ENCODE measurements at regions not wholly inside any gene's neighbourhood (a gene's known extent, or its start where the extent isn't known, plus 50 kb on each side); places are given as distances from the start of the nearest gene placed in this dataset.

DNA sequence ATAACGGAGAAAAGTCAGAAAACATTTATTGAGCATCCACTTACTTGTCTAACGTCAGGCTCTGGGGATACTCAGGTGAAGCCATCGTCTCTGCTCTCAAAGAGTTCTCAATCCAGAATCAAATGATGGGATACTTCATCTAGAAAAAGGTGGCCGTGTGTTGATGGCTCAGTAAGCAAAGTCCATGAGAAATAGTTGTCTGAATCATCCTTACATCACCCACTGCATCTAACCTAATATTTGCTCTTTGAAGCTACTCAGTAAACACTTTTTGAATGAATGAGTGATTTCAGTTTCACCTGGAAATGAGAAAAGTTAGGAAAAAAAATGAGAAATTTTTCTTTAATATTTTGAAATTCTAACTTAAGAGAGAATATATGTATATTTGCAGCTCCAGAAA is 155.3 kb upstream of the PKN2 start:
- H3K4me3 ChIP-seq (ENCODE audit: low read depth, low read length) = no peak overlapping the region
- TF ChIP-seq, protein P1, sequence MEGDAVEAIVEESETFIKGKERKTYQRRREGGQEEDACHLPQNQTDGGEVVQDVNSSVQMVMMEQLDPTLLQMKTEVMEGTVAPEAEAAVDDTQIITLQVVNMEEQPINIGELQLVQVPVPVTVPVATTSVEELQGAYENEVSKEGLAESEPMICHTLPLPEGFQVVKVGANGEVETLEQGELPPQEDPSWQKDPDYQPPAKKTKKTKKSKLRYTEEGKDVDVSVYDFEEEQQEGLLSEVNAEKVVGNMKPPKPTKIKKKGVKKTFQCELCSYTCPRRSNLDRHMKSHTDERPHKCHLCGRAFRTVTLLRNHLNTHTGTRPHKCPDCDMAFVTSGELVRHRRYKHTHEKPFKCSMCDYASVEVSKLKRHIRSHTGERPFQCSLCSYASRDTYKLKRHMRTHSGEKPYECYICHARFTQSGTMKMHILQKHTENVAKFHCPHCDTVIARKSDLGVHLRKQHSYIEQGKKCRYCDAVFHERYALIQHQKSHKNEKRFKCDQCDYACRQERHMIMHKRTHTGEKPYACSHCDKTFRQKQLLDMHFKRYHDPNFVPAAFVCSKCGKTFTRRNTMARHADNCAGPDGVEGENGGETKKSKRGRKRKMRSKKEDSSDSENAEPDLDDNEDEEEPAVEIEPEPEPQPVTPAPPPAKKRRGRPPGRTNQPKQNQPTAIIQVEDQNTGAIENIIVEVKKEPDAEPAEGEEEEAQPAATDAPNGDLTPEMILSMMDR (conservative IDR thresholded peaks at IDR 0.05; ENCODE audit: low read depth, low read length) = no peak
- DNase-seq (ENCODE audit: low read depth) = no peak

DNA sequence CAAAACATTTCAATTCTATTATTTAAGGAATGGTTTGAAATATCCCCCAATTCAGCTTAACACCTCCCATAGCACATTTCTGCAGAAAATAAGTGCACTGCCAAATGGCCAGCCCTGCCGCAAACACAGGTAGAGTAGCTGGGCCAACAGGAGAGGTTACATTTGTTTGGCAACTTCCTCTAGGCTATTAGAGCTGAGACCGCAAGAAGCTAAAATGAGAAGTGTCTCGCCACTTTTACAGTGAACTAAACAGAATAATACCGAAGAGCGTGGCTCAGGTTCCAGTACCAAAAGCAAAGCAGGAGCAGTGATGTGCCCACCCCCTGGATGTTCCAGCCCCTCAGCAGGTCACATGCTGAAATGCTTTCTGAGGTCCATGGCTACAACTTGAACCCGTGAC is 154.5 kb upstream of the PKN2 start:
- H3K4me3 ChIP-seq (ENCODE audit: low read depth, low read length) = no peak overlapping the region
- TF ChIP-seq, protein P1 (conservative IDR thresholded peaks at IDR 0.05; ENCODE audit: low read depth, low read length) = no peak
- no peak for DNase-seq (ENCODE audit: low read depth)

DNA sequence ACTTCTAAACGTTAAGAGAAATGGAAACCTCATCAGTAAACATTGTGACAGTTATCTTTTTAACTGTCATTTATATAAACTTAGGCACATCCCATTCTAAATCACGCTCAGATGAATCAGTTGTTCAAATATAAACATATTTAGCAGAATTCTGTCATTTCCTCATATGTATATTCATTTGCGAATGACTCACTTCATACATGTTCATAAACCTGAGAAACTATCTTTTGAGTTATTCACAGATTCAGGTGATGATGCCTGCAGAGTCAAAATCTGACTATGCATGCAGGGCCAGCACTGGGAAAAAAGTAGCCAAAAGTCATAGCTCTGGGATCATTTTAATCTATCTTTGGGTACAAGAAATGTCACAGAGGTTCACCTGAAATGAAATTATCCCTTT is 153.8 kb upstream of the PKN2 start:
- TF ChIP-seq, protein P1 (conservative IDR thresholded peaks at IDR 0.05; ENCODE audit: low read depth, low read length) = no peak
- no peak overlapping the region for H3K4me3 ChIP-seq (ENCODE audit: low read depth, low read length)
- DNase-seq (ENCODE audit: low read depth) = no peak

DNA sequence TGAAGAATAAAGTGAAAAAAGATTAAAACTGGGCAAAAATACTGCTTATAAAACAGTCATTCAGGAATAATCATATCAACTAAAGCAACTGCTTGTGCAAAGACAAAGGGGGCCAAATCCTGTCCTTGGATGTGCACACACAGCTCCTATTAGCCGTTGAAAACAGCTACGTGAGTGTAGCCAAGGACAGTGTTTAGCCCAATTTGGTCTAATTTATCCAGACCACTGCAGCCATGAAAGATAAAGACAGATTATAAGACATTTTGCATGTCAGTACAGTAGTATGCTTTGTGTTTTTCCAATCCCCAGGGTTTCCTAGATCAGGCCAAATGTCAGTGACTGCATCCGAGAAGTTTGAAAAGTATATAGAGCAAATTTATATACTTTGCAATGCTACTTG is 146.3 kb upstream of the PKN2 start:
- H3K4me3 ChIP-seq (ENCODE audit: low read depth, low read length) = no peak overlapping the region
- no peak for DNase-seq (ENCODE audit: low read depth)
- TF ChIP-seq, protein P1 (conservative IDR thresholded peaks at IDR 0.05; ENCODE audit: low read depth, low read length) = no peak

DNA sequence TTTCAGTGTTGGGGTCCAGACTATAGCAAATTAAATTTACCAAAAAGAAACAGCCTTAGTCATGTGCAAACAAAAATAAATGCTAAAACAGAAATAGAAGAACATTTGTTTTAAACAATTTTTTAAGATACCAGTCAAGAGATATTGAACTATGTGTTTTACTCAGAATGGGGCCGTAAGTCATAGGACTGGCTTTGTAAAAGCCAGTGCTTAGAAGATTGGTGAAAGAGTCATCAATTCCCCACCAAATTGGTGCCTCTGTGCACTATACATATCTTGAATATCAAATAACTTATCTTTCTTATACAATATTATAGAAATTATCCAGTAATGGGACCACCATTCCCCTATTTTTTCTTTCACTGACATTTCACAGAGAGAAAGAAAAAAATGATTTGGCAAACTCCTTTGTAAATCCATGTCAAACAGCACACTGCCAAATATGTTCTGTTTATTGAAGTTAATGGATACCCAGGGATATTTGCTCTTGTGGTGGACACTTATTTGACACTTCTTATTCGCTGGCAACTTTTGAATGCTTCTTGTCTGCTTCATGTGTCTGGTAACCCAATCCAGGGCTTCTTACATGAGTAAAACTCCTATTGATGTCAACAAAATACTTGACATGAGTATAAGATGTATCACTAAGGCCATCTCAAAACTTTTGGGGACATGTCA is 145.7 kb upstream of the PKN2 start:
- no peak overlapping the region for H3K4me3 ChIP-seq (ENCODE audit: low read depth, low read length)
- TF ChIP-seq, protein P1 (conservative IDR thresholded peaks at IDR 0.05; ENCODE audit: low read depth, low read length) = no peak
- no peak for DNase-seq (ENCODE audit: low read depth)

DNA sequence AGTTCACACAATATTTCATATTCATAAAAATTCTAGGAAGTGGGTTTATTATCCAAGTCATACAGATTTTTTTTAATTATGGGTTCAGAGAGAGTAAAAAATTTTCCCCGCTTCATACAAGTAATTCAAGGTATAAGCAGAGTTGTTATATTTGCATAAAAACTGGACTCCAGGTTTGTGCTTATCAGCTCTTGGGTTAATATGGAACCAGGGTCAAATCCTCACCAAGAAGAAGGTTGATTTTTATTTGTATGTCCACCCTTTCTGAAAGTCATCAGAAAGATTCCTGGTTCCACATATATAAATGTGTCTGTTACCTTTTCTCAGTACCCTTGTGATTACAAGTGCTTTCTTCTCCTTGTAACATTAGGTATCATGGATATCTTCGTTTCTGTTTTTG is 143.8 kb upstream of the PKN2 start:
- H3K4me3 ChIP-seq (ENCODE audit: low read depth, low read length) = no peak overlapping the region
- no peak for DNase-seq (ENCODE audit: low read depth)
- TF ChIP-seq, protein P1 (conservative IDR thresholded peaks at IDR 0.05; ENCODE audit: low read depth, low read length) = no peak

DNA sequence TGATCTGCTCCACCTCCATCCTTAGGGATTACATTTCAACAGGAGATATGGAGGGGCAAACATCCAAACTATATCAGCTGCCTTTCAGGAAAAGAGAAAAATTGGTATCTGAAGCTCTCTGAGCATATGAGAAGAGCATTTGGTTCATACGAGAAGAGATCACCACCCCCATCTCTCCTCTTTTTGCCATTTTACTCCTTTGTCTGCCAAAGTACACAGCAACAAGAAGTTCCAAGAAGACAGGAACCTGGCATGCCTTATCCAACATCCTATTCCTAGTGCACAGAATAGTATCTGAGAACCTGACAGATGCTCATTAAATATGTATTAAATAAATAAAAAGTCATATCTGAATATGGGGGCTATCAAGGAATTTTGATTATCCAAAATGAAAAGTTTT is 142.5 kb upstream of the PKN2 start:
- DNase-seq (ENCODE audit: low read depth) = no peak
- no peak overlapping the region for H3K4me3 ChIP-seq (ENCODE audit: low read depth, low read length)
- TF ChIP-seq, protein P1 (conservative IDR thresholded peaks at IDR 0.05; ENCODE audit: low read depth, low read length) = no peak
